GM21367 (cell line): ENCODE measurements at regions not wholly inside any gene's neighbourhood (a gene's known extent, or its start where the extent isn't known, plus 50 kb on each side); places are given as distances from the start of the nearest gene placed in this dataset.
"Not testable (repeated sequence)": the region's sequence is repeated elsewhere in the genome, so short reads cannot be mapped to it uniquely, and the experiment has no call there.

ENCODE experiments used
- ATAC-seq: cut with Tn5 transposase; IDR thresholded peaks from one replicate; pipeline ENCODE4 v1.9.1; 2021; ENCODE audit not compliant: unreplicated experiment

GRCh38 chr12:4822572-4822971 is 87.1 kb upstream of the KCNA1 start:
- no peak for ATAC-seq

- ATAC-seq: no peak
These were observed 85.3 kb upstream of the KCNA1 start for GRCh38 chr12:4824380-4824779.

DNA sequence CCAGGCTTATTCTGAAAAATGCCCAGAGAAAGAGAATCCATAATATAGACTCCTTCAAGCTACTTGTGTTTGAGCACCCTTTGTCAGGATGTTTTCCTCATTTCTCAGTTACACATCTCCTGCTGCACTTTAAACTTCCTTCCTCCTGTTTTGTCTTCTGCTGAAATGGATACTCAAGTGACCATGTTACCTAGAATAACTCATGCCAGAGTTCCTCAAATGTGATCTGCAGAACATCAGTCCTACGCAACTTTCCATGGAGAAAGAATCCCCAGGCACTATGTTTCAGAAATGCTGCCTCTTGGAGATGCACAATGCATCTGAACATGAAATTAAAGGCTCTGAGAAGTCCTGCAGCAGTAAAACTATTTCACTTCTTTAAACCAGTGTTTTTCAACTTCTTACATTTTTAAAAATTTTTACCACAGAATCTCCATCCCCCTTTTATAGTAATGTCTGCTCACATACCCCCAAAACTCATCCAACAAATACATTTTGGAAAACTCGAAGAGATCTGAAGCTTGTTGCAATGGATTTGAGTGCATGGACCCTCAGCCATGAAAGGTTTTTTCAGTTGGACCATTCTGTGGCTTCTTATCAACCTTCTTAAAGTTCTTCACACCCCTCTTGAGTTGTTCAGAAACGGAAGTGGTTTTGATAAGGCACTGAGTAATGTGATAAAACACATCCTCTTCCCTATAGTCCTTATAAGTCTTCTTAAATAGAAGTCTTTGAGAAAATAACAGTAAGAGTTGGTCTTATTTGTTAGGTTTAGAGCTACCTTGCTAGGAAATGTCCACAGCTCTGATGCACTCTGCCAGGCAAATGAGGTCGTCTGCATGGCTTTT is 84.5 kb upstream of the KCNA1 start:
- ATAC-seq: no peak

DNA sequence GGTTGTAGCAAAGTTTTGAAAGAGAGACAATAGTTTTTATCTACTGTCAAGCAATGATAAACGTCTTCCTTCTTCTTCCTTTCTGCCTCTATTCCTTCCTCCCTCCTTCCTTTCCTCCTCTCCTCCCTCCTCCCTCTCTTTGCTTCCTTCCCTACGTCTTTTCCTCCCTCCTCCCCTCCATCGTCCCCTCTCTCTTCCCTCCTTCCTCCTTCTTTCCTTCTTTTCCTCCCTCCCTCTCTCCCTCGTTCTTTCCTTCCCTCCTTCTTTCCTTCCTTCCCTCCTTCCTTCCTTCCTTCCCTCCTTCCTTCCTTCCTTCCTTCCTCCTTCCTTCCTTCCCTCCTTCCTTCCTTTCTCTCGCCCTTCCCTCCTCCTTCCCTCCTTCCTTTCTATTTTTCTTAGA is 82.8 kb upstream of the KCNA1 start:
- ATAC-seq: no peak

GRCh38 chr12:4828176-4828575 is 81.5 kb upstream of the KCNA1 start:
- ATAC-seq: no peak

GRCh38 chr12:4829161-4829792 is 80.4 kb upstream of the KCNA1 start:
- peak; percentile 77 for ATAC-seq

- no peak for ATAC-seq
These were observed 79.9 kb upstream of the KCNA1 start for GRCh38 chr12:4829793-4830162.

DNA sequence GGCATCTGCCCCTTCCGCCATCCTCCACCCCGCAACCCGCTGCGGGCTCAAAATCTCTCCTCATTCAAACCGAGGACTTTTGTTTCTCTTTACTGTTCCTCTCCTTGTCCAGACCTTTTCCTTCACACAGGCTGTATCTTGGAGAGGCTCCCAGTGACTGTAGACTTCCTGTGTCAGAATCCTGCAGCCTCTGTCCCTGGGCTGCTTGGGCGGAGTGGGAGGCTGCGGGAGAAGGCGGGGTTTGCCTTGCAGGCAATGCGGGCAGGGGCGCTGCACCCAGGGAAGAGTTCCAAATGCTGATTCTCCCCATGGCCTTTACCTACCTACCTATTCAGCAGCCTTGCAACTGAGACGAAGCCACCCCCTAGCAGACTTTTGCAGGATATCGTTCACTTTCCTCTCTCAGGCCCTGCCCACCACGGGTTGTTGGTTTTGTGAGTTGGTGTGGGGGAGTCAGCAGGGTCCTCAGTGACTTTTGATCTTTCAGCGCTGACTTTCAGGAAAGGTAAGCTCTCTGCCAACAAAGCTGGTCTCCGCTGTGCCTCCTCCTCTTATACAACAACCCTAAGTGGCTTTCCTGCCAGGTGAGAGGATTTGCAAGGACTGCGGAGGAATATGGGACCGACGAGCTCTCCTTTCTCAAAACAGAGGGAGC is 79.0 kb upstream of the KCNA1 start:
- no peak for ATAC-seq

DNA sequence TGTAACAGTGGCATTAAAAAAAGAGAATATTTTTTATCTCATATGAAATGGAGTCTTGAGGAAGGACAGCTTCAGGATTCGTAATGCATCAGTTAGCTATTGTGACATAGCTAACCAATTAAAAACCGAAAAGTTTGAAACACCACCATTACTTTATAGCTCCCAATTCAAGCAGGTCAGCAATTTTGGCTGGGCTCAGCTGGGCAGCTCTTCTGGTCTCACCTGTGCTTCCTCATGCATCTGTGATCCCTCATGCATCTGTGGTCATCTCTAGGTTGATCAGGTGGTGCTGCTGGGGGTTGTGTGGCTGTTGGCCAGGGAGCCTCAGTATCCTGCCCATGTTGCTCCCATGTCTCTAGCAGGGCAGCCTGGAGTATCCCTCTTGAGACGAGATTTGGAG is 76.7 kb upstream of the KCNA1 start:
- no peak for ATAC-seq

GRCh38 chr12:4833524-4833923 is 76.2 kb upstream of the KCNA1 start:
- ATAC-seq: no peak

- ATAC-seq: not testable (repeated sequence)
These were observed 67.3 kb upstream of the KCNA1 start for GRCh38 chr12:4842401-4842800.

DNA sequence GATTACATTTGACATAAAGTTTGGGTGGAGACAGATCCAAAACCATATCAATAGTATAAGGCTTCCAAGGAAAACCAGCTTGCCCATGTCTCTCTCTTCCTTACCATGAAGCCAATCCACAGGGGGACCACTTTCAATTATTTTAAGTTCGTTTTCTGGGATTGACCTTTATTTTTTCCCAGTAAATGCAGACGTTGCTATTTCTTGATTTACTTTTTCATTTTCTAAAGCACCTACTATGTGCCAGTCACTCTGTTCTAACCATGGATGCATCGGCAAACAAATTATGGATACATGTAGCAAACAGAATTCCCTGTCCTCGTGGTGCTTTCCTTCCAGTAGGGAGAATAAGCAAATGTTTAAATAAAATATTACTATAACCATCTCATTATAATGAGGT is 65.8 kb upstream of the KCNA1 start:
- no peak for ATAC-seq

DNA sequence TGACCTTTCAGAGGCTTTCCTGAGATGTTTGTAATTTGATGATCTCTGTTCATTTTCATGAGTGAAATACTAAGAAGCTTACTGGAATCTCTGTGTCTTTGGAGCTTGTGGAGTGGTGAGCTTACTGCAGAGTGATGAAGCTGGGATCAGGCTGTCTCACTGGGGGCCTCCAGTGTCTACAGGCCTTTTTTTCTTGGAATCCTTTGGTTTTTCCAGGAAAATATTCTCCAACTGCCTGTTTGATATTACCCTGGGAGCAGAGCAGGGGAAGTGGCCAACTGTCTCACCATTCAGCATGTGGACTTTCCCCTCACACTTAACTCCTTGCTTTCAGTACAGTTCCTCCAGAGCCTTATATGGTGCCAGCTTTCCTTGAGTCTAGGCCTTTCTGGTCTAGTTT is 62.0 kb upstream of the KCNA1 start:
- ATAC-seq: no peak

DNA sequence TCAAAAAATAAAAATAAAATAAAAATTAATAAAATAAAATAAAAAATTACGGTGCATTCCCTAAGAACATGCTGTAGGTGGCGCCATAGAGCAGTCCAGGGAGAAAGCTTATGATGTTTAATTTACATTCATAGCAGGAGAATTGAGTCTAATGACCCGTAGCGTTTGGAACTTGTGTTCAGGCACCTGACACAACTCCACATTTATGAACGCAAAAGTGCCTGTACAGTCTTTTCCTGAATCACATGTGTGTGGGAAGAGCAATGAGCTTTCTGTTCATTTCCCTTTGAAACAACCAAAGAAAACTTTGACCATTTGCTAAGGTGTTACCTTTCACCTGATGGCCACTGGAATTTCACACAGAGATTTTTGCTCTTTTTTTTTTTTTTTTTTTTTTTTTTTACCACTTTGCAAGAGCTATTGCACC is 60.6 kb upstream of the KCNA1 start:
- no peak for ATAC-seq

- no peak for ATAC-seq
These were observed 59.8 kb upstream of the KCNA1 start for GRCh38 chr12:4849795-4850345.

- ATAC-seq: no peak
These were observed 58.8 kb upstream of the KCNA1 start for GRCh38 chr12:4850857-4851380.

GRCh38 chr12:4852308-4852707 is 57.4 kb upstream of the KCNA1 start:
- no peak for ATAC-seq

DNA sequence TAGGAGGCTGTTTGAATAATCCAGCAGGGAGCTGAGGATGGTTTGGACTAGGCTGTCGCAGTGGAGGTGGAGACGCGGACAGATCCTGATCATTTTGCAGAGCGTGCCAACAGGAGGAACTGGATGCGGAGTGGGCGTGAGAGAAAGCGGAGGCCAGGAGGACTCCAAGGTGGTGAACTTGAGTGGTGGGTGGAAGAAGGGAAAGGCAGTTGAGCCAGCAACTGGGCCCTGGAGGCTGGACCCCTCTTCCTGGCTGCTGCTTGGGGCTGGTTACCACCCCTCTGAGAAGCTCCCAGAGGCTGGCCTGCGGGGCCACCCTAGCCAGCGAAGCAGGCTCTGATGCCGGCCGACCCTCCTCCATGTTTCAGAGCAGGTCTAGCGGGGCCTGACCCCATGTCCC is 56.8 kb upstream of the KCNA1 start:
- ATAC-seq: no peak

GRCh38 chr12:4855121-4855924 is 54.4 kb upstream of the KCNA1 start:
- ATAC-seq: peak; percentile 47

DNA sequence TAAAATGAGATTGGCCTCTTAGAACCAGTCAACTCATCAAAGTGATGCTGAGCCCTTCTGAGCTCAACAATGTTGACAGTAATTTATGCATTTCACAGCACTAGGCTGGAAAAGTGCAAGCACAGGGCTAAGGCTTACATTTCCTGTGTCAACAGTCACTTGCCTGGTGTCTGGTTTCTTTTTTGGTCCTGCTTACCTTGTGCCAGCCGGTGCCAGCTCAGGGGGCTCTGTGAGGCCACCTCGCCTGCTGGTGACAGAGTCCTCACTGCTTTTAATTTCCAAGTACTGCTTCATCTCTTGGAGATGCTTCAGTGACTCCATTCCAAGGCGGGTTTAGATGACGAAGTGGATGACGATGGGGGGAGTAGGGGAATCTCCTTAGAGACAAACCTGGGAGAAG is 53.1 kb upstream of the KCNA1 start:
- ATAC-seq: no peak
